WERI-Rb-1 (cell line): ENCODE measurements at regions not wholly inside any gene's neighbourhood (a gene's known extent, or its start where the extent isn't known, plus 50 kb on each side); places are given as distances from the start of the nearest gene placed in this dataset.
A peak's percentile ranks its signal among the peaks of the same experiment; 100 is the strongest.

Experiments used
- DNase-seq: peaks from one replicate; pipeline ENCODE4 v3.0.0-alpha.2; 2020
- H3K27ac ChIP-seq: fragments of 250-450 bp; sonication (Bioruptor Pico); 2 replicates; pipeline ENCODE4 v1.5.1; 2020; ENCODE audit warnings: mild to moderate bottlenecking, moderate library complexity
- H3K27me3 ChIP-seq: fragments of 250-450 bp; sonication (Bioruptor Pico); 2 replicates; pipeline ENCODE4 v1.5.1; 2021; ENCODE audit warnings: mild to moderate bottlenecking, low read depth, moderate library complexity; ENCODE audit not compliant: insufficient read depth, severe bottlenecking
- H3K36me3 ChIP-seq: fragments of 250-450 bp; sonication (Bioruptor Pico); 2 replicates; pipeline ENCODE4 v1.5.1; 2020; ENCODE audit warnings: mild to moderate bottlenecking, moderate library complexity
- H3K4me3 ChIP-seq: 2 replicates; pipeline ENCODE4 v1.5.1; 2011; ENCODE audit warnings: low read depth, mild to moderate bottlenecking, control low read depth, low read length
- H3K9me3 ChIP-seq: fragments of 250-450 bp; sonication (Bioruptor Pico); 2 replicates; pipeline ENCODE4 v1.5.1; 2021; ENCODE audit warnings: mild to moderate bottlenecking, moderate library complexity; ENCODE audit not compliant: severe bottlenecking
- CTCF ChIP-seq: IDR thresholded peaks from 2 replicates; pipeline ENCODE4 v1.5.1; 2011; ENCODE audit warnings: low read depth, mild to moderate bottlenecking, control low read depth, inconsistent platforms, low read length

- H3K9me3 ChIP-seq = no peaks in the 10 kb centered on the region
- no peak for DNase-seq
- H3K27ac ChIP-seq = no peak overlapping the region
- no peak overlapping the region for H3K4me3 ChIP-seq
- H3K36me3 ChIP-seq = no peaks in the 10 kb centered on the region
- H3K27me3 ChIP-seq = no peaks in the 10 kb centered on the region
- TF ChIP-seq CTCF = peak; percentile 52
Observed at GRCh38 chr5:130720355-130720754, 444.7 kb downstream of the HINT1 start.

GRCh38 chr5:130715541-130715940 lies 449.5 kb downstream of the HINT1 start:
- TF ChIP-seq CTCF = no peak
- Histone ChIP-seq H3K4me3 (no peak overlapping the region), H3K27ac (no peak overlapping the region), H3K36me3 (no peaks in the 10 kb centered on the region), H3K9me3 (no peaks in the 10 kb centered on the region), H3K27me3 (no peaks in the 10 kb centered on the region)
- no peak for DNase-seq

GRCh38 chr5:130714200-130714599 lies 450.9 kb downstream of the HINT1 start:
- Histone ChIP-seq H3K36me3 (no peaks in the 10 kb centered on the region), H3K4me3 (no peak overlapping the region), H3K9me3 (no peaks in the 10 kb centered on the region), H3K27ac (no peak overlapping the region), H3K27me3 (no peaks in the 10 kb centered on the region)
- TF ChIP-seq CTCF = no peak
- DNase-seq = no peak

GRCh38 chr5:130712324-130712723 lies 452.7 kb downstream of the HINT1 start:
- TF ChIP-seq CTCF = no peak
- no peak overlapping the region for H3K4me3 ChIP-seq
- no peaks in the 10 kb centered on the region for H3K36me3 ChIP-seq

GRCh38 chr5:130710596-130710995 lies 454.5 kb downstream of the HINT1 start:
- H3K4me3 ChIP-seq = no peak overlapping the region
- DNase-seq = no peak
- TF ChIP-seq CTCF = no peak
- H3K27ac ChIP-seq = no peak overlapping the region
- no peaks in the 10 kb centered on the region for H3K27me3 ChIP-seq
- no peaks in the 10 kb centered on the region for H3K9me3 ChIP-seq
- H3K36me3 ChIP-seq = no peaks in the 10 kb centered on the region

More at GRCh38 chr5:130712324-130712723, 452.7 kb downstream of the HINT1 start:
- H3K27ac ChIP-seq = no peak overlapping the region
- no peaks in the 10 kb centered on the region for H3K9me3 ChIP-seq
- DNase-seq = no peak
- no peaks in the 10 kb centered on the region for H3K27me3 ChIP-seq

GRCh38 chr5:130708754-130709153 lies 456.3 kb downstream of the HINT1 start:
- Histone ChIP-seq H3K9me3 (no peaks in the 10 kb centered on the region), H3K27me3 (no peaks in the 10 kb centered on the region), H3K27ac (no peak overlapping the region), H3K36me3 (no peaks in the 10 kb centered on the region), H3K4me3 (no peak overlapping the region)
- DNase-seq = no peak
- TF ChIP-seq CTCF = no peak
